ENCODE measurements at regions not wholly inside any gene's neighbourhood (a gene's known extent, or its start where the extent isn't known, plus 50 kb on each side); places are given as distances from the start of the nearest gene placed in this dataset.
"Not testable (repeated sequence)": the region's sequence is repeated elsewhere in the genome, so short reads cannot be mapped to it uniquely, and the experiment has no call there.

GRCh38 chr4:167896260-167896659, 196.1 kb upstream of the ANXA10 start:
- TF ChIP-seq CTCF (IDR thresholded peaks at IDR 0.05); NR1H2 (CRISPR knock-in tag; IDR thresholded peaks at IDR 0.05); RELA (CRISPR knock-in tag; IDR thresholded peaks at IDR 0.05; ENCODE audit: borderline replicate concordance): not testable (repeated sequence)
